ENCODE measurements at regions not wholly inside any gene's neighbourhood (a gene's known extent, or its start where the extent isn't known, plus 50 kb on each side); places are given as distances from the start of the nearest gene placed in this dataset.

GRCh38 chr3:163946785-163947184 lies 1131.5 kb downstream of the SI start:
- Histone ChIP-seq H3K9ac (ENCODE audit: low read depth, low read length) (no peak overlapping the region), H3K4me1 (ENCODE audit: insufficient read depth, low read length) (no peaks in the 10 kb centered on the region), H3K36me3 (ENCODE audit: insufficient read depth, low read length) (no peaks in the 10 kb centered on the region), H3K9me3 (ENCODE audit: control insufficient read depth, insufficient read depth, low read length) (no peaks in the 10 kb centered on the region)

- H3K9ac ChIP-seq (ENCODE audit: low read depth, low read length): no peak overlapping the region
- peaks cover 5% of the 10 kb centered on the region; the same call in 1 of the 2 replicates for H3K4me1 ChIP-seq (ENCODE audit: insufficient read depth, low read length)
- H3K9me3 ChIP-seq (ENCODE audit: control insufficient read depth, insufficient read depth, low read length): no peaks in the 10 kb centered on the region
- no peaks in the 10 kb centered on the region for H3K36me3 ChIP-seq (ENCODE audit: insufficient read depth, low read length)
Measured at GRCh38 chr3:163943664-163944063, 1134.6 kb downstream of the SI start.

GRCh38 chr3:163939926-163940325 lies 1138.4 kb downstream of the SI start:
- H3K36me3 ChIP-seq (ENCODE audit: insufficient read depth, low read length): no peaks in the 10 kb centered on the region

GRCh38 chr3:163936543-163936942 lies 1141.8 kb downstream of the SI start:
- H3K4me1 ChIP-seq (ENCODE audit: insufficient read depth, low read length): peaks cover 5% of the 10 kb centered on the region; the same call in 1 of the 2 replicates
- H3K9ac ChIP-seq (ENCODE audit: low read depth, low read length): no peak overlapping the region
- no peaks in the 10 kb centered on the region for H3K36me3 ChIP-seq (ENCODE audit: insufficient read depth, low read length)
- no peaks in the 10 kb centered on the region for H3K9me3 ChIP-seq (ENCODE audit: control insufficient read depth, insufficient read depth, low read length)

More at GRCh38 chr3:163939926-163940325, 1138.4 kb downstream of the SI start:
- Histone ChIP-seq H3K4me1 (ENCODE audit: insufficient read depth, low read length) (peaks cover 5% of the 10 kb centered on the region; the same call in 1 of the 2 replicates), H3K9ac (ENCODE audit: low read depth, low read length) (no peak overlapping the region), H3K9me3 (ENCODE audit: control insufficient read depth, insufficient read depth, low read length) (no peaks in the 10 kb centered on the region)

GRCh38 chr3:163935411-163935810 lies 1142.9 kb downstream of the SI start:
- no peak overlapping the region for H3K9ac ChIP-seq (ENCODE audit: low read depth, low read length)
- peaks cover 5% of the 10 kb centered on the region; the same call in 1 of the 2 replicates for H3K4me1 ChIP-seq (ENCODE audit: insufficient read depth, low read length)
- no peaks in the 10 kb centered on the region for H3K36me3 ChIP-seq (ENCODE audit: insufficient read depth, low read length)
- no peaks in the 10 kb centered on the region for H3K9me3 ChIP-seq (ENCODE audit: control insufficient read depth, insufficient read depth, low read length)

GRCh38 chr3:163929069-163929652 lies 1149.1 kb downstream of the SI start:
- Histone ChIP-seq H3K4me1 (ENCODE audit: insufficient read depth, low read length) (peaks cover 4% of the 10 kb centered on the region; the same call in 1 of the 2 replicates), H3K9ac (ENCODE audit: low read depth, low read length) (no peak overlapping the region), H3K9me3 (ENCODE audit: control insufficient read depth, insufficient read depth, low read length) (no peaks in the 10 kb centered on the region), H3K36me3 (ENCODE audit: insufficient read depth, low read length) (no peaks in the 10 kb centered on the region)

- H3K9me3 ChIP-seq (ENCODE audit: control insufficient read depth, insufficient read depth, low read length): no peaks in the 10 kb centered on the region
- H3K9ac ChIP-seq (ENCODE audit: low read depth, low read length): no peak overlapping the region
- H3K4me1 ChIP-seq (ENCODE audit: insufficient read depth, low read length): peaks cover 4% of the 10 kb centered on the region; the same call in 1 of the 2 replicates
Measured at GRCh38 chr3:163927521-163927920, 1150.8 kb downstream of the SI start.

GRCh38 chr3:163924600-163924999 lies 1153.7 kb downstream of the SI start:
- H3K4me1 ChIP-seq (ENCODE audit: insufficient read depth, low read length): peaks cover 4% of the 10 kb centered on the region; the same call in 1 of the 2 replicates
- no peaks in the 10 kb centered on the region for H3K36me3 ChIP-seq (ENCODE audit: insufficient read depth, low read length)
- no peaks in the 10 kb centered on the region for H3K9me3 ChIP-seq (ENCODE audit: control insufficient read depth, insufficient read depth, low read length)
- no peak overlapping the region for H3K9ac ChIP-seq (ENCODE audit: low read depth, low read length)

More at GRCh38 chr3:163927521-163927920, 1150.8 kb downstream of the SI start:
- no peaks in the 10 kb centered on the region for H3K36me3 ChIP-seq (ENCODE audit: insufficient read depth, low read length)

GRCh38 chr3:163919154-163919553 lies 1159.1 kb downstream of the SI start:
- H3K9ac ChIP-seq (ENCODE audit: low read depth, low read length): no peak overlapping the region
- H3K4me1 ChIP-seq (ENCODE audit: insufficient read depth, low read length): no peaks in the 10 kb centered on the region; the same call in 1 of the 2 replicates

GRCh38 chr3:163916596-163917560 lies 1161.4 kb downstream of the SI start:
- H3K9me3 ChIP-seq (ENCODE audit: control insufficient read depth, insufficient read depth, low read length): no peaks in the 10 kb centered on the region
- H3K9ac ChIP-seq (ENCODE audit: low read depth, low read length): no peak overlapping the region
- H3K36me3 ChIP-seq (ENCODE audit: insufficient read depth, low read length): no peaks in the 10 kb centered on the region
- no peaks in the 10 kb centered on the region; the same call in 1 of the 2 replicates for H3K4me1 ChIP-seq (ENCODE audit: insufficient read depth, low read length)

More at GRCh38 chr3:163919154-163919553, 1159.1 kb downstream of the SI start:
- H3K36me3 ChIP-seq (ENCODE audit: insufficient read depth, low read length): no peaks in the 10 kb centered on the region
- no peaks in the 10 kb centered on the region for H3K9me3 ChIP-seq (ENCODE audit: control insufficient read depth, insufficient read depth, low read length)

GRCh38 chr3:163915280-163915679 lies 1163.0 kb downstream of the SI start:
- Histone ChIP-seq H3K9ac (ENCODE audit: low read depth, low read length) (no peak overlapping the region), H3K9me3 (ENCODE audit: control insufficient read depth, insufficient read depth, low read length) (no peaks in the 10 kb centered on the region), H3K36me3 (ENCODE audit: insufficient read depth, low read length) (no peaks in the 10 kb centered on the region), H3K4me1 (ENCODE audit: insufficient read depth, low read length) (no peaks in the 10 kb centered on the region; the same call in 1 of the 2 replicates)

GRCh38 chr3:163914567-163914966 lies 1163.7 kb downstream of the SI start:
- Histone ChIP-seq H3K4me1 (ENCODE audit: insufficient read depth, low read length) (no peaks in the 10 kb centered on the region; the same call in 1 of the 2 replicates), H3K36me3 (ENCODE audit: insufficient read depth, low read length) (no peaks in the 10 kb centered on the region)

GRCh38 chr3:163891771-163892170 lies 1186.5 kb downstream of the SI start:
- no peaks in the 10 kb centered on the region for H3K4me1 ChIP-seq (ENCODE audit: insufficient read depth, low read length)
- H3K36me3 ChIP-seq (ENCODE audit: insufficient read depth, low read length): no peaks in the 10 kb centered on the region
- H3K9ac ChIP-seq (ENCODE audit: low read depth, low read length): no peak overlapping the region
- no peaks in the 10 kb centered on the region for H3K9me3 ChIP-seq (ENCODE audit: control insufficient read depth, insufficient read depth, low read length)

More at GRCh38 chr3:163914567-163914966, 1163.7 kb downstream of the SI start:
- H3K9me3 ChIP-seq (ENCODE audit: control insufficient read depth, insufficient read depth, low read length): no peaks in the 10 kb centered on the region
- no peak overlapping the region for H3K9ac ChIP-seq (ENCODE audit: low read depth, low read length)

- Histone ChIP-seq H3K36me3 (ENCODE audit: insufficient read depth, low read length) (no peaks in the 10 kb centered on the region), H3K9ac (ENCODE audit: low read depth, low read length) (no peak overlapping the region), H3K4me1 (ENCODE audit: insufficient read depth, low read length) (no peaks in the 10 kb centered on the region), H3K9me3 (ENCODE audit: control insufficient read depth, insufficient read depth, low read length) (no peaks in the 10 kb centered on the region)
Measured at GRCh38 chr3:163890661-163891060, 1187.6 kb downstream of the SI start.
